ENCODE measurements at regions not wholly inside any gene's neighbourhood (a gene's known extent, or its start where the extent isn't known, plus 50 kb on each side); places are given as distances from the start of the nearest gene placed in this dataset.
"Not testable (repeated sequence)": the region's sequence is repeated elsewhere in the genome, so short reads cannot be mapped to it uniquely, and the experiment has no call there.

DNA sequence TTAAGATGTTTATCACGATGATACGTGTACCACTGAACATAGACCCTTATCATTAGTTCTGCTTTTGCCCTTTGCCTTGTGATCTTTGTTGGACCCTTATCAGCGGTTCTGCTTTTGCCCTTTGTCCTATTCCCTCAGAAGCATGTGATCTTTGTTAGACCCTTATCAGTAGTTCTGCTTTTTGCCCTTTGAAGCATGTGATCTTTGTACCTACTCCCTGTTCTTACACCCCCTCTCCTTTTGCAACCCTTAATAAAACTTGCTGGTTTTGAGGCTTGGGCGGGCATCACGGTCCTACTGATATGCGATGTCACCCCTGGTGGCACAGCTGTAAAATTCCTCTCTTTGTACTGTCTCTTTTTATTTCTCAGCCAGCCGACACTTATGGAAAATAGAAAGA is 117.0 kb downstream of the SDHAF3 start:
- DNase-seq: not testable (repeated sequence)

DNA sequence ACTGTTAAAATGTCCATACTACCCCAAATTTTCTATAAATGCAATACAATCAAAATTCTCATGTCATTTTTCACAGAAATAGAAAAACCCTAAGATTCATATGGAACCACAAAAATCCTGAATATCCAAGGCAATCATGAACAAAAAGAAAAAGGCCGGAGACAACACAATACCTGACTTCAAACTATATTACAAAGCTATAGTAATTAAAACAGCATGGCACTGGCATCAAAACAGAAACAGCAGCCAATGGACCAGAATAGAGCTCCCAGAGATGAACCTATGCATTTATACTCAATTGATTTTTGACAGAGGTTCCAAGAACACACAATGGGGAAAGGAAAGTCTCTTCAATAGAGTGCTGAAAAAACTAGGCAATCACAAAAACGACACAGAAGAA is 128.8 kb downstream of the SDHAF3 start:
- DNase-seq: no peak

DNA sequence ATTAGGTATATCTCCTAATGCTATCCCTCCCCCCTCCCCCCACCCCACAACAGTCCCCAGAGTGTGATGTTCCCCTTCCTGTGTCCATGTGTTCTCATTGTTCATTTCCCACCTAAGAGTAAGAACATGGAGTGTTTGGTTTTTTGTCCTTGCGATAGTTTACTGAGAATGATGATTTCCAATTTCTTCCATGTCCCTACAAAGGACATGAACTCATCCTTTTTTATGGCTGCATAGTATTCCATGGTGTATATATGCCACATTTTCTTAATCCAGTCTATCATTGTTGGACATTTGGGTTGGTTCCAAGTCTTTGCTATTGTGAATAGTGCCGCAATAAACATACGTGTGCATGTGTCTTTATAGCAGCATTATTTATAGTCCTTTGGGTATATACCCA is 140.7 kb downstream of the SDHAF3 start:
- DNase-seq: not testable (repeated sequence)

DNA sequence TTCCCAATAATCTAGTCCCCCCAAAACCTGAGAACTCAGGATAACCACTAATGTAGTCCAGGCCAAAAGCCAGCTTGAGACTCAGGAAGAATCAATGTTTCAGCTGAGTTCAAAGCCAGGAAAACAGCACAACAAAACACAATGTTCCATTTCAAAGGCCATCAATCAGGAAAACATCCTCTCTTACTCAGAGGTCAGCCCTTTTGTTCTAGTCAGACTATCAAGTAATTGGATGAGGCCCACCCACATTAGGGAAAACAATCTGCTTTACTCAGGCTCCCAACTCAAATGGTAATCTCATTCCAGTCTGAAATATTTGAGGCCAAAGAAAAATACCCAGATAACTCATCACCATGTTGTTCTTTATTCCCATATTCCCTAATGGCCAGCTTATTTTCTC is 152.2 kb downstream of the SDHAF3 start:
- DNase-seq: no peak

DNA sequence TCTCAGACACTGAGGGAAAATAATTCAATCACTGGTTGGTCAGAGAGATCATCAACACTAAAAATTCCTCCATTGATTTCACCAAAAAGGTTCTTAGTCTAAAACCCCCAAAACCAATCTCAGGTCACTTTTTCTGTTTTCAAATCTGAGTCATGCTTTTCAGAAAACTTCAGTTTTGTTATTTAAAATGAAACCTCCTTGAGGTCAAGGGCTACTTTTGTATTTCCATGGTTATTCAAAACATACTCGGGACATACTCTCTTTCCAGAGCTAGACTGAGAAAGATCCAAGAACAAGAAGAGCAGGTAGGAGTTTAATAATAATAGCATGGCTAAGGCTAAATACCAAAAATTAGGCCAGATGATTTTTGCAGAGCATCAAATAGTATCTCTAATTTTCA is 152.8 kb downstream of the SDHAF3 start:
- DNase-seq: no peak

DNA sequence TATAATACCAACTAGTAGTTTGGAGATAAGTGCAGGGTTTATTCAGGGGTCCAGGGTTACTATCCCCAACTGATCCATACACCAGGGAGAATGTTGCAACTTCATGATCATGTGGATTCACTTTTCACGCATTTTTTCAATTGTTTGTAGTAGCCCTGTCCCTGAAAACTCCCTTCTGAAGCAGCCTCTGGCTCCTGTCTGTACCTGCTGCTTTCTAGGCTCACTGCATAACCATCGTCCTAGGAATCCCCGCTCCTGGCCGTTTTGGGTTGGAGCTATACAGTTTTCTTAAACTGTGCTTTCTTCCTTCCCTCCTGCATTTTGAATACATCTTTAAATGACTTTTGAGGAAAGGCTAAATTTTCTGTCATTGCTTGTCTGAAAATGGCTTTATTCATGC is 154.1 kb downstream of the SDHAF3 start:
- no peak for DNase-seq

DNA sequence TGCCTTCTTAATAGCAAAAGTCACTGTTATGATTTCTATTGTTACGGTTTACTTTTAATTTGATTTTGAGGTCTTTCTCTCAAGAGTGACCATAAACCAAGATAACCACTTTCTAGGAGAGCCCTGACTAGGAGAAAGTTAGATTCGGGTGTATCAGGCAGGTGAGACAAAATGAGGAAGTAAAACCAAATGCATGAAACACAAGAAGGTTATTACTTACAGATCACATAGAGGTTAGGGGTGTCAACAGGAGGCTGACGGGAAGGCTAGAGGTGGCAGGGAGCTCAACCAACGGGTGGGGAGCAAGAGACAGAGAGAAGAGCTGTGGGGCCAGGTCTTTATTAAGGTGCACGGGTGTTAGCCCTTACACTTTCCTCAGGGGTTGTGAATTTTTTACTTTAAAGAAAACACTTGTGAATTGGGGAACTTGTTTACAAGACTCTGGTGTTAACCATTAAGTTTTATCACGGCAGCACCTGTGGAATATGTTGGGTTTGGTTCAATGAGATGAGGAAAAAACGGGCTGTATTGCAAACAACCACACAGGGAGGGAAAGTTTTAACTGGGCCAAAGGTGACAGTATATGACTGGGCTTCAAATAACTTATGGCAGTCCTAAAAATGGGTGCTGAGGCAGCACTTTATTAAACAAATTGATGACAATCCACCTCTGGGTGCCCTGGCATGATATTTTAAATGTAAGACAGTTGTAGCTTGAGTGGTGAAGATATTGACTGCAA is 154.9 kb downstream of the SDHAF3 start:
- DNase-seq: no peak

DNA sequence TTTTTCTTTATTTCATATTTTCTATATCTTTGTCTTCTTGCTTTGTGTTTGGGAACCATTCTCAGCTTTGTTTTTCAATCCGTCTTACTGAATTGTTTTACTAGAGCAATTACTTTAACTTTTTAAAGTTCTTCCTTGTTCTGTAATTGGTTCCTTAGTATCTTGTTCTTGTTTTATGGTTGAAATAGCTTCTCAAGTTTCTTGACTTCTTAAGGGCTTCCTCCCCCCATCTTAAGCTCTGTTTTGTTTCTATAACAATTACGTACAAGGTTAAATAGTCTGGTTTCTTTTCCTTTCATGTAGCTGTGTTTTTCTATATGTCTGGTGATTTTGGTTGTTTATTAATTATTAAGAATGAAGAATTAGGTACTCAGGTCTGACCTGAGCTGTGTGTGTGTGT is 158.0 kb downstream of the SDHAF3 start:
- no peak for DNase-seq

DNA sequence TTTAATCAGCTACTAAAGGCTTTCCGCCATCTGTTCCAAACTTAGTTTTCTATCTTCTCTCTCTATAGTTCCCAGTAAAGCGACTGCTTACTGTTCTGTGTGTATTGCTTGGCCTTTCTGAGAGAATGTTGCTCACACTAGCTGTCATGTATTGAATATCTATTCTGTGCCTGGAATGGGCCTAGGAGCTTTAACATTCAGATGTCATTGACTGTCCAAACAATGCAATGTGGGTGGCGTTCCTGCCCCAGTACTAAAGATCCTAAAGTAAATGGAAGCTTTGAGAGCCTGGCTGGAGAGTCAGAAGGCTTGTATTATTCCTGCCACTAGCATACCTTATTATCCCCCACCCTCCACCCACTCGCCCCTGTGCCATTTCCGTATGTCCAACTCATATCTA is 163.5 kb downstream of the SDHAF3 start:
- no peak for DNase-seq

DNA sequence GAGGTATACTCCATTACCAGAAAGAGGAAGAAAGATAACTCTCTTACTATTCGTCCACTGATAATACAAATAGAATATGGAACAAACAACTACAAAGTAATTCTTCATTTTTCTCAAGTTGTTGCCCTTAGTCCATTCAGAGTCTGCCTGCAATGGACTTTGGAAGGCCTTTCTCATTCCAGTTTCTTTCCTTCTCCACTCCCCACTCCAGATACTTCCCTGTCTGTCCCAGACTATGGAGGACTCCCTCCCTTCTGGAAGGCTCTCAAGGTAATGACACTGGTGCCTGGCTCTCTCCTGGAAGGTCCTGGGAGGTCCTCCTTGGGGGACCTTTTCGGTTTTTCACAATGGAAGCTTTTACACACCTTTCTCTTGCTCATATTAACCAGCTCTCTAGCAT is 167.8 kb downstream of the SDHAF3 start:
- no peak for DNase-seq

DNA sequence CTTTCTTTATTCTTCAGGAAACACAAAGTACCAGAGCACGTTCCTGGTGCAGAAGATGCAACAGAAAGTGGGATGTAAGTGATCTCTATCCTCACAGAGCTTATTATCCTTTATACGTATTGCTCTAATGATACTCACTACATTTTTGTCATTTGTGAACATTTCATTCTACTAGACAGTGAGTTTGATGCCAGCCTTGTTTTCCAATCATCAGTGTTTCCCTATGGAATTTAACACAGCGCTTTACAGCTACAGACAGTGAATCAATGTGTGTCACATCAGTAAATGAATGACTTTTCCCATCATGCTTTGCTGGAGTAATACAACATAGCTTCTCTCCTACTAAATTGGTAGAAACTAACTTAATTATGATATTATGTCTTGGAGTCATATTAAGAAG is 175.5 kb downstream of the SDHAF3 start:
- no peak for DNase-seq

DNA sequence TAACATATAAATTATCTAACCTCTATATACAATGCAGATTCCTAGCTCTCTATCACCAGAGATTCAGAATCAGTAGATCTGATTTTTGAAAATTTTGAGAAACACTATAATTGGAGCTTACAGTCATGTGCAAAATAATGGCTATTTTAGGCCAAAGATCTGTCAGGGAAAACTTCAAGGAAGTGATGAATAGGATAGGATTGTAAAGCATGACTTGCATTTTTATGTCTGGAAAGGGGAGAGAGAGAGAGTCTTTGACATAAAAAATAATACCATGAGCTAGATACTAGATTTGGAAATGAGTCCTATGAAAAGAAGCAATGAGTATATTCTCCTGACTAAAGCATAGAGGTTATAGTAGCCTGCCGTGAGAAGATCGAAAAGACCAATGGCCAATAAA is 181.1 kb downstream of the SDHAF3 start:
- no peak for DNase-seq

DNA sequence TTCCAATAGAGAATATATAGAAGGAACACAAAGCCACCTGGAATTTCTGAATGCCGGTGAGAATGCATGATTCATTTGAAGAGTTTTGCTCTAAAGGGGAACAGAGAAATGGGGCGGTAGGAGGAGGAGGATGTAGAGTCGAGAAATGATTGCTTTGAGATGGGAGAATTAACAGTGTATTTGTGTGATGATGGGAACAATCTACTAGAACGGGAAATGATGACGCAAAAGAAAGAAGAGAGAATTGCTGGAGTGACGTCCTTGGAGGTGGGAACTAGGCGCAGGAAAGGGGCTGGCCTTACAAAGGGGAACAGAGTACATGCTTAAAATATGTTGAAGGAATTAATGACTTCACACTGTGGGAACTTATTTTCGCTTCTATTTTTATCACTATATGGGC is 188.1 kb downstream of the SDHAF3 start:
- no peak for DNase-seq

DNA sequence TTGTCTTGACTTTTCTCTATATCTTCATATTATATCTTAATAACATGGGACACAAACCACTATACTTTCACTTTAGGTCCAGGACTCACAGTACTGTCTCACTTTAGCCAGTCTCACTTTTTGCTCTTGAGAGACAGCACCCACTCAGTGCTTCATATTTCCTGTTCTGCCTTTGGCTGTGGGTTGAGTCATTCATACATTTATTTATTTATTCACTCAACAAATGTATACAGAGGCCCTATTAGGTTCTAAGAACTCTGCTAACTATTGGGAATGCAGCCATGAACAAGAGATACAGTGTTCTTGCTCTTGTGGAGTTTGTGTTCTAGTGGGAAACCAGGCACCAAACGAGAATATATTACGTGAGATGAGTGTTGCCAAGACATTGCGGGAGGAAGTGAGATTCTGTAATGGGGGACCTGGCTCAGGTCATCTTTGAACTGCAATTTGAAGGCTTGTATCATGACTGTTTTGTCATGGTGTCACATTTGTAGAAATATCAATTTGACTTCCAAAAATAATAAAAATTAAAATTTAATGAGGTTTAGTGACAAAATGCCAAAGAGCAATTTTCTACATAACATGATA is 190.1 kb downstream of the SDHAF3 start:
- no peak for DNase-seq

DNA sequence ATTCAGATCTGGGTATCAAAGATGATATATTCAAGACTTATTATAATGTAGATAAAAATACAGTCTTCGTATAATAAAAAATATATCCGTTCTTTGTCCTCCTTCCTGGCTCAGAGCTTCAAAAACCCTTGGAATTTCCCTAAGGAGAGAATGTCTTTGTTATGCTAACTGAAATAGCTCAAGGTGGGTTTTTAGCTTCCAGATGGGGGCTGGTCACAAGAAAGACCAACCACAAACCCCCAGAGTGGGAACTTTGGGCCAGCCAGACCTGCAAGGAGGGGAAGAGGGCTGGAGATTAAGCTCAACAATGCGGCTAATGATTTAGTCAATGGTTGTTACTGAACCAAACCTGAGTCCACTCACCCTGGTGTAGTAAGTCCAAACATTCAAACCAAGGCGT is 196.4 kb downstream of the SDHAF3 start:
- no peak for DNase-seq

DNA sequence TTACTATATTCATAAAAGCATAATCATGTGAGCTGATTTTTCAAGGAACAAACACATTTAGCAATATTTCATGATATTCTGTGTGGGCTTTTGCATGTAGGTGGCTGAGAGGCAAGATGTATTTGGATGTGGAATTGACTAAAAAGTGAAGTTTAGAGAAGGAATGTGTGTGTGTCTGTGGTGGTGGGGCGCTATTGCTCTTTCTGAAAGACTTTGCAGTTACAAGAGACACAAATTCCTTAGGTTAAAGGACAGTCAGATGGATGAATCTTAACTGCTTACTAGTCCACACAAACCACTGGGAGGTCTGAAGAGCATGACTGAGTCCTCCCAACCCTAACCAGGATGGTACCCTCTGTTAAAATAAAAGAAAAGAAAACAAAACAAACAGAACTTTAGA is 200.1 kb downstream of the SDHAF3 start:
- no peak for DNase-seq

DNA sequence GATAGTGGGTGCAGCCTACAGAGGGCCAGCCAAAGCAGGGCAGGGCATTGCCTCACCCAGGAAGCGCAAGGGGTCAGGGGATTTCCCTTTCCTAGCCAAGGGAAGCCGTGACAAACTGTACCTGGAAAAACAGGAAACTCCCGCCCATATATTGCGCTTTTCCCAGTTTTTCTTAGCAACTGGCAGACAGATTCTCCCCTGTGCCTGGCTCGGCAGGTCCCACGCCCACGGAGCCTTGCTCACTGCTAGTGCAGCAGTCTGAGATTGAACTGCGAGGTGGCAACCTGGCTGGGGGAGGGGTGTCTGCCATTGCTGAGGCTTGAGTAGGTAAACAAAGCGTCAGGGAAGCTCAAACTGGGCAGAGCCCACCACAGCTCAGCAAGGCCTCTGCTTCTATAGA is 212.4 kb downstream of the SDHAF3 start:
- not testable (repeated sequence) for DNase-seq

DNA sequence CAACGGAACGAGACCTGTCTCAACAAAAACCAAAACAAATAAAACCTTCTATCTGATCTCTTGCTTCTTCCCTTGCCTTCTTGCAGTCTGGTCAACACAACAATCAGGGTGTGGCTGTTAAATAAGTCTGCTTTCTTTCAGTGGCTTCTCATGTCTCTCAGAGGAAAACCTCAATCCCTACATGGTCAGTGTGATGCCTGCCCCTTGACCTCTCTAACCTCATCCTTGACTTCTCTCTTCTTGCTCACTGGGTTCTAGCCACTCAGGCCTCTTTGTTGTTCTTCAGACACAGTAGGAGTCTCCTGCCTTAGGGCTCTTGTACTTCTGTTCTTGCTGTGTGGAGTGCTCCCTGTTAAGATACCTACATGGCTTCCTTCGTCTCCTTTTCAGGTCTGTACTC is 220.4 kb downstream of the SDHAF3 start:
- no peak for DNase-seq

DNA sequence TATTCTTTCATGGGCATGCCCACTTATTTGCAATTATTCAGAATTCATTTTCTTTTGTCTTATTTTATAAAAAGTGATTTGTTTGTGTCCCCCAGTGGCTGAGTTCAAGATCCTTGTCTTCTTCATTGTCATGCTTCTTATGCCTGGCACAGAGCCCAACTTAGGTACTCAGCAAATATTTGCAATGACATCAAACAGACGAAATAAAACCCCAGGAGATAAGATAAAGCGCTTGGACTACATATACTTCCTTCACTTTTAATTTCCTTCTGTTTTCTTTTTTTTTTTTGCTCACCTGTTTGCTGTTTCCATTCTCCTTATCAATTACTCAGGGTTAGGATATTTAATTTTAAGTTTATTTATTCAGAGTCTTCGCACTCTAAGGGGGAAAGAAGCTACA is 225.0 kb downstream of the SDHAF3 start:
- DNase-seq: no peak

DNA sequence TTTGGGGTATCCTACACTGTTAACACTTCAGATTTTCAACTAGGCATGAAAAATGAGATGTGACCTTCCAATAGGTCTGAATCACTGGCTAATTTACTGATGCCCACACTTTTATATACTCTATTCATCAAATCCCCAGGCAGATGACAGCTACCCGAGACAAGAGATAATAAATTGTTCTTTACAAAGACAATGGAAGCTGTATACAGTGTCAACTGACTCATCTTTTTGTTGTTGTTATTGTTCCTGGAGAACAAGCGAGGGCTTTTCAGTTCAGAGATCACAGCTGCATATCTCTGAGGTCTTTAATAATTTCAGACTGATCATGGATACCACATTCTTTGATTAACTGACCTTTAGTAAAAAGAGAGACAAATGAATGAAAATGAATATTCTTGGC is 228.9 kb downstream of the SDHAF3 start:
- no peak for DNase-seq

DNA sequence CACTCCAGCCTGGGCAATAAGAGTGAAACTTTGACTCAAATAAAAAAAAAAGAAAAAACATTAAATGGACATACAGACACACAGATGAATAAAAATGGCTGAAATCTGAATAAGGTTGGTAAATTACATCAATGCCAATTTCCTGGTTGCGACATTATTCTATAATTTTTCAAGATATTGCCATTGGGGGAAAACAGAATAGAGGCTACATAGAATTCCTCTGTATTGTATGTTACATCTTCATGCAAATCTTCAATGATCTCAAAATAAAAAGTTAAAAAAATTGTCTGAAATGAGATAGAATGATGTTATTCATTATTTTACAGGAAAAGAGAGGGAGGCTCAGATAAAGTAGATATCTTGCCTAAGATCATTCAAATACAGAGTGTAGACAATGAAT is 234.0 kb downstream of the SDHAF3 start:
- DNase-seq: no peak

DNA sequence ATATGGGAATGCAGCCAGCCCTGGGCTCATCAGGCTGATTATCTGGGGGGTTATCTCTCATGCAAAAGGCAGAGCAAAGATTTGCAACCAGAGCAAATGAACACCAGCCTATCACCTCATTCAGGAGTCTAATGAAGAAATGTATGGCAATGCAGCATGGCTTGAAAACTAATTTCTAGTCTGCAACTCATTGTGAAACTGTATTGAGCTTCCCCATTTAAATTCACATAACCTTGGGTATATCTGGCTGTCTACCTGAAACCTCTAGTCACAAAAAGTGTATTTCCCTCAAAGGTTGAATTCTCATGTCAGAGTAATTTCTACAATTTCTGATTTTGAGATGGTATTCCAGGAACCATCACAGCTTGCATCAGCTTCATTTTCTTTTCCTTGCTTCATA is 240.0 kb downstream of the SDHAF3 start:
- no peak for DNase-seq

DNA sequence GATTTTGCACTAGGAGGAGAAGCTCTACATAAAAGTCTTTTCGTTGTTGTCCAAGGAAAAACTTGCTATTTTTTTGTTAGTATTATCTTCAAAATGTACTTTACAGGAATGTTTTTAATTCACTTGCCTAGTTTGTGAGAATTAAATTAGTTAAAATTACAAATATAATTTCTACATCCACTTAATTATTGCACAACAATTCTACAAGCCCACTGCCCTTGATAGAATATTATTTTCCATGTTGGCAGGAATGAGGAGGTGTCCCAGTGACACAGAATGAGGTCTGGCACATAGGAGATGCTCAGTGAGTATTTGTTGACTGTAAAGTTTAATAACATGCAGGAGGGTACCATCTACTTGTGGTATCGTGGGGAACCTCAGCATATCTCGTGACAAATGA is 255.4 kb downstream of the SDHAF3 start:
- no peak for DNase-seq

DNA sequence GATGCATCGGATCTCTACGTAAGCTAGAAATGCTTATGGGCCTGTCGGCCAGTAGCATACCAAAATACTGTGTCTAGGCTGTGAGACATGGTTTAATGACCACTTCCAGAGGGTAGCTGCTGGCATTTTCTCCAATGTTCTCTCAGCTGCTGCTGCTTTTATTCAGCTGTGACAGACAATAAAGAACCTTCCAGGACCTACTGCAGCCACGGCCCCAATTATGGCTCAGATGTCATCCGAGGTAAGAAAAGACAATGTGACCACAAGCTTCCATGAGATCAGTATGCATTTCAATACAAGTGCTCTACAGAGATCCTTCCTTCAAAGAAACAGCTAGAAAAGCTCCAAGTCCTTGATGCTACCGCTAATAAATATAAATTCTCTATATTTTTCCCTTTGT is 256.2 kb downstream of the SDHAF3 start:
- no peak for DNase-seq

All from right lung (tissue), 2 donors.